HepG2 (cell line): ENCODE measurements at regions not wholly inside any gene's neighbourhood (a gene's known extent, or its start where the extent isn't known, plus 50 kb on each side); places are given as distances from the start of the nearest gene placed in this dataset.

Experiments
- ATAC-seq: fragments of 200-7000 bp; cut with Tn5 transposase; 3 replicates; pipeline ENCODE4 v1.9.1; 2020; ENCODE audit warnings: mild to moderate bottlenecking, moderate library complexity
- BruUV-seq: library from RNA; stranded (reverse); fragments of 400-500 nt; replicated peaks from 2 replicates; lab custom pipeline; 2021; lab: Mats Ljungman, UMichigan
- CTCF ChIA-PET: fragments of 300-600 bp; formaldehyde crosslinking; extraction: SDS; loops from one replicate; lab custom pipeline; 2021; ENCODE audit warnings: low total read pairs, inconsistent platforms, low intra/inter-chr PET ratio; lab: Yijun Ruan, JAX
- POLR2A ChIA-PET: fragments of 350-600 bp; sonication (Branson Sonifier 250); formaldehyde crosslinking; loops from one replicate; lab custom pipeline; 2020; ENCODE audit warnings: antibody characterized with exemption, inconsistent platforms; lab: Yijun Ruan, JAX
- DNase-seq: peaks from one replicate; pipeline ENCODE4 v3.0.0-alpha.2; 2015; ENCODE audit warnings: low spot score
- FAIRE-seq: peaks from 3 replicates; lab custom pipeline; 2011; peaks lifted over from hg19 to GRCh38; lab: Jason Lieb, UNC
- H2AFZ ChIP-seq: one replicate; pipeline ENCODE4 v1.6.1; 2011; ENCODE audit warnings: low read length, inconsistent platforms
- H3K27ac ChIP-seq: fragments of 300-600 bp; 3 replicates; pipeline ENCODE4 v1.8.0; 2011; ENCODE audit warnings: mixed run types, mild to moderate bottlenecking, mixed read lengths, low read length, inconsistent platforms; ENCODE audit not compliant: insufficient read depth; ENCODE audit errors: extremely low read length
- H3K27me3 ChIP-seq, 2 experiments: fragments of 200-600 bp in 1 of 2; 2 replicates in 1 of 2; 3 replicates in 1 of 2; pipeline versions ENCODE4 v1.6.0 to v1.8.0; 2011; ENCODE audit warnings: low read length in 2 of 2, mild to moderate bottlenecking in 2 of 2, moderate library complexity in 2 of 2, inconsistent platforms in 1 of 2; ENCODE audit not compliant: insufficient read depth in 2 of 2, control insufficient read depth in 1 of 2
- H3K36me3 ChIP-seq, 2 experiments: fragments of 200-600 bp in 1 of 2; replicated peaks in 1 of 2; 2 replicates in 1 of 2; 3 replicates in 1 of 2; pipeline versions ENCODE4 v1.5.1 to v1.8.0; 2011; ENCODE audit warnings: low read length in 2 of 2, inconsistent platforms in 1 of 2; ENCODE audit not compliant: insufficient read depth in 2 of 2, control insufficient read depth in 1 of 2
- H3K4me1 ChIP-seq: 2 replicates; pipeline ENCODE4 v1.5.1; 2012; ENCODE audit warnings: low read length, inconsistent platforms; ENCODE audit not compliant: insufficient read depth
- H3K4me2 ChIP-seq: 2 replicates; pipeline ENCODE4 v1.6.0; 2011; ENCODE audit warnings: low read depth, low read length, inconsistent platforms
- H3K4me3 ChIP-seq, 3 experiments: fragments of 200-600 bp in 1 of 3; sonication (generic), shearing (Covaris generic) in 1 of 3; replicated peaks in 1 of 3; 2 replicates each; pipeline ENCODE4 v1.5.1; 2011 to 2016; ENCODE audit warnings: low read length in 3 of 3, inconsistent platforms in 2 of 3, low read depth in 2 of 3, mild to moderate bottlenecking in 2 of 3, control low read depth in 1 of 3, mixed read lengths in 1 of 3; ENCODE audit not compliant: insufficient read depth in 1 of 3
- H3K79me2 ChIP-seq: one replicate; pipeline ENCODE4 v1.6.1; 2011; ENCODE audit warnings: low read length, inconsistent platforms; ENCODE audit not compliant: insufficient read depth
- H3K9ac ChIP-seq: 2 replicates; pipeline ENCODE4 v1.6.0; 2011; ENCODE audit warnings: mild to moderate bottlenecking, low read depth, low read length, inconsistent platforms; ENCODE audit not compliant: insufficient read depth
- H3K9me3 ChIP-seq: 2 replicates; pipeline ENCODE4 v1.5.1; 2012; ENCODE audit warnings: mild to moderate bottlenecking, low read length
- H4K20me1 ChIP-seq: 2 replicates; pipeline ENCODE4 v1.6.0; 2011; ENCODE audit warnings: inconsistent platforms, mild to moderate bottlenecking, low read length, moderate library complexity; ENCODE audit not compliant: insufficient read depth
- CHD2 ChIP-seq: IDR thresholded peaks from 2 replicates; pipeline ENCODE4 v1.6.1; 2011; ENCODE audit warnings: low read depth, low read length, improper control_type of control experiment
- FOXM1 ChIP-seq: sonication (generic); formaldehyde crosslinking; IDR thresholded peaks from 2 replicates; pipeline ENCODE4 v1.5.0; 2020; ENCODE audit warnings: missing genetic modification reagents
- MAFF ChIP-seq: IDR thresholded peaks from 2 replicates; pipeline ENCODE4 v1.6.1; 2011; ENCODE audit warnings: low read depth, low read length, improper control_type of control experiment
- MAFK ChIP-seq, 2 experiments: IDR thresholded peaks in 1 of 2; conservative IDR thresholded peaks in 1 of 2; 2 replicates each; pipeline ENCODE4 v1.6.1; 2011; ENCODE audit warnings: improper control_type of control experiment in 2 of 2, low read length in 2 of 2
- NCOR1 ChIP-seq: fragments of 200-600 bp; sonication (generic); IDR thresholded peaks from 2 replicates; pipeline ENCODE4 v1.7.0; 2017; ENCODE audit warnings: antibody characterized with exemption, low read length, borderline replicate concordance
- TAF15 ChIP-seq: fragments of 200-400 bp; formaldehyde crosslinking; IDR thresholded peaks from one replicate; pipeline ENCODE4 v1.6.1; 2018; ENCODE audit warnings: mild to moderate bottlenecking, low read depth, low read length; ENCODE audit not compliant: poor library complexity, severe bottlenecking
- ZNF296 ChIP-seq: sonication (generic); formaldehyde crosslinking; conservative IDR thresholded peaks from 2 replicates; pipeline ENCODE4 v1.5.0; 2020; ENCODE audit warnings: mild to moderate bottlenecking, missing genetic modification reagents
- WGBS: methylation state at CpG from one replicate; pipeline ENCODE4 v1.1.6; 2017; ENCODE audit warnings: low lambda C conversion rate; 5-methylcytosine and 5-hydroxymethylcytosine counted together
- in situ Hi-C: cut with HindIII; loops from 2 replicates; pipeline ENCODE4 v1.10.0; 2017; ENCODE audit warnings: low pct_unique_long_range_greater_than_20kb; ENCODE audit not compliant: extremely low pct_ligation_motif_present
- intact Hi-C: fragments of 100-400 bp; cut with micrococcal nuclease; formaldehyde crosslinking; loops from one replicate; pipeline ENCODE4 v1.10.0; 2022; ENCODE audit not compliant: unreplicated experiment
- TF ChIP-seq, protein P1 (sequence below), 2 experiments: fragments of 450-650 bp in 1 of 2; sonication (generic) in 1 of 2; formaldehyde crosslinking in 1 of 2; IDR thresholded peaks; 2 replicates each; pipeline versions ENCODE4 v1.6.1 to v1.8.0; 2016 to 2022; ENCODE audit warnings: antibody characterized with exemption in 1 of 2, mild to moderate bottlenecking in 1 of 2, missing genetic modification reagents in 1 of 2

DNA sequence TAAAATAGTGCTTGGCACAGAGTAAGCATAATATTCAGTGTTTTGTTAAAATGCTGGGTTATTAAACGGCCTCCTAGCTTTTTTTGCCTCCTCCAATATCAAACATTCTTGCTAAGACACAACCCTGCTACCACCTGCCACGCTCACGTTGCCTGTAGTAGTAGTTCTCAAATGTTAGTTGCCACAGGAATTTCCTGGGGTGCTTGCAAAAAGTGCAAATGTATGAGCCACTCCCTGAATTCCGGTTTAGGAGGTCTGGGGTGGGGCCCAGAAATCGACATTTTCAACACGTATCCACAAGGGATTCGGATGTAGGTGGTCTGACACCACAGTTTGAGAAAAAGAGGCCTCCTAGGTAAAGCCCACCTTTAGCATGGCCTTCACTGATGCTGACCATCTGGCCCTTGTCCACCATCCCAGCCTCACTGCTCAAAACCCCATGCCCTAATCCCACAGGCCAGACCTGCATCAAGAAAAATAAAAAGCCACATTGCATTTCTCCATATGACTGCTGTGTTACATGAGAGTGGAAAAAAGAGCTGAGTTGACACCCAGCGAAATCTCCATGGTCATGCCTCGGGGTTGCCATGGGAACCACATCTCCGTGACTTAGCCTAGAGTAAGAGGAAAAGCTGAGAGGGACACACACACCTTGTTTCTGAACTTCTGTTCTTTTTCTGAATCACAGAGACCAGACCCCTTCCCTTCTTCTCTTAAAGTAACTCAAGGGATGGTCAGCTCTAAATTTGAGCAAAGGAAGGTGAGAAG, 116.4 kb upstream of the HES1 start:
- 41% methylated on average over 10 of the region's 10 CpGs for WGBS
- TF ChIP-seq ZNF296 (CRISPR knock-in tag) (no peak), MAFF (peak; percentile 38; the same call in 1 of the 2 replicates), MAFK (conservative IDR thresholded peaks at IDR 0.05 in 1 of 2, IDR thresholded peaks at IDR 0.05 in 1 of 2; ENCODE audit: low read length in 2 of 2) (peak in 1 of 2 experiments; percentile 43; a peak in 1 of 4 replicates), TAF15 (no peak)
- TF ChIP-seq, all 625 proteins: peak for 2
- ChIA-PET POLR2A (no interaction called here), CTCF (no interaction called here)
- intact Hi-C loops (no loop called here), in situ Hi-C loops (no loop called here)
- no peak overlapping the region for H3K27ac ChIP-seq
- no peak overlapping the region for H3K9ac ChIP-seq
- no peaks in the 10 kb centered on the region for H3K36me3 ChIP-seq
- FAIRE-seq (no peak), DNase-seq (no peak), ATAC-seq (no peak)
- H2AFZ ChIP-seq, result no peak overlapping the region
- H3K4me3 ChIP-seq, result no peak overlapping the region
- H3K79me2 ChIP-seq, result no peaks in the 10 kb centered on the region
- H3K4me1 ChIP-seq, result no peaks in the 10 kb centered on the region
- no peaks in the 10 kb centered on the region for H4K20me1 ChIP-seq
- no TSS peak for BruUV-seq
- peaks cover 1 to 23% of the 10 kb centered on the region in 2 experiments; a peak in 2 of 5 replicates for H3K27me3 ChIP-seq
- H3K9me3 ChIP-seq, result no peaks in the 10 kb centered on the region
- H3K4me2 ChIP-seq, result no peak overlapping the region

DNA sequence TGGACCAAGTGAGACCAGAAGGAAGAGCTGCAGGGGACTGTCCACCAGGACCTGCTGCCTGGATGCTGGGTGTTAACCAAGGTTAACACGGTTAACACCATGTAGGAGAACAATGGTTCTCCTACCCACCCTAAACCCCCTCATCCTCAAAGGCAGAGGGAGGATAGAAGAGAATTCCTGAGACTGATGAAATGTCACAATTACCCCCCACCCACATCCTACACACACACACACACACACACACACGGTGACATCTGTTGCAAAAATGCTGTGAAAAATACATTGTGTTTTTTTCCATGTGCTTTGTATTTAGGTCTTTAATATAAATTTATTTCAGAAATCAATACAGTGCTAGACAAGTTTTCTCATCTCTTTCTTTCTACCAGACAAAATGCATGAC, 113.9 kb upstream of the HES1 start:
- no peak overlapping the region for H3K4me3 ChIP-seq
- H4K20me1 ChIP-seq, result no peaks in the 10 kb centered on the region
- H3K9me3 ChIP-seq, result no peaks in the 10 kb centered on the region
- FAIRE-seq (no peak), ATAC-seq (no peak), DNase-seq (no peak)
- no peaks in the 10 kb centered on the region for H3K4me1 ChIP-seq
- intact Hi-C loops, result no loop called here
- peaks cover 0 to 12% of the 10 kb centered on the region in 2 experiments; a peak in 2 of 5 replicates for H3K27me3 ChIP-seq
- ChIA-PET CTCF (no interaction called here), POLR2A (no interaction called here)
- H2AFZ ChIP-seq, result no peak overlapping the region
- WGBS, result 23% methylated on average over 2 of the region's 2 CpGs
- BruUV-seq, result no TSS peak
- H3K9ac ChIP-seq, result no peak overlapping the region
- no peak overlapping the region for H3K4me2 ChIP-seq
- H3K27ac ChIP-seq, result no peak overlapping the region
- in situ Hi-C loops, result no loop called here
- H3K79me2 ChIP-seq, result no peaks in the 10 kb centered on the region
- H3K36me3 ChIP-seq, result no peaks in the 10 kb centered on the region
- no peak for TF ChIP-seq FOXM1 (CRISPR knock-in tag)
- TF ChIP-seq CHD2, result no peak
- TF ChIP-seq, protein P1, sequence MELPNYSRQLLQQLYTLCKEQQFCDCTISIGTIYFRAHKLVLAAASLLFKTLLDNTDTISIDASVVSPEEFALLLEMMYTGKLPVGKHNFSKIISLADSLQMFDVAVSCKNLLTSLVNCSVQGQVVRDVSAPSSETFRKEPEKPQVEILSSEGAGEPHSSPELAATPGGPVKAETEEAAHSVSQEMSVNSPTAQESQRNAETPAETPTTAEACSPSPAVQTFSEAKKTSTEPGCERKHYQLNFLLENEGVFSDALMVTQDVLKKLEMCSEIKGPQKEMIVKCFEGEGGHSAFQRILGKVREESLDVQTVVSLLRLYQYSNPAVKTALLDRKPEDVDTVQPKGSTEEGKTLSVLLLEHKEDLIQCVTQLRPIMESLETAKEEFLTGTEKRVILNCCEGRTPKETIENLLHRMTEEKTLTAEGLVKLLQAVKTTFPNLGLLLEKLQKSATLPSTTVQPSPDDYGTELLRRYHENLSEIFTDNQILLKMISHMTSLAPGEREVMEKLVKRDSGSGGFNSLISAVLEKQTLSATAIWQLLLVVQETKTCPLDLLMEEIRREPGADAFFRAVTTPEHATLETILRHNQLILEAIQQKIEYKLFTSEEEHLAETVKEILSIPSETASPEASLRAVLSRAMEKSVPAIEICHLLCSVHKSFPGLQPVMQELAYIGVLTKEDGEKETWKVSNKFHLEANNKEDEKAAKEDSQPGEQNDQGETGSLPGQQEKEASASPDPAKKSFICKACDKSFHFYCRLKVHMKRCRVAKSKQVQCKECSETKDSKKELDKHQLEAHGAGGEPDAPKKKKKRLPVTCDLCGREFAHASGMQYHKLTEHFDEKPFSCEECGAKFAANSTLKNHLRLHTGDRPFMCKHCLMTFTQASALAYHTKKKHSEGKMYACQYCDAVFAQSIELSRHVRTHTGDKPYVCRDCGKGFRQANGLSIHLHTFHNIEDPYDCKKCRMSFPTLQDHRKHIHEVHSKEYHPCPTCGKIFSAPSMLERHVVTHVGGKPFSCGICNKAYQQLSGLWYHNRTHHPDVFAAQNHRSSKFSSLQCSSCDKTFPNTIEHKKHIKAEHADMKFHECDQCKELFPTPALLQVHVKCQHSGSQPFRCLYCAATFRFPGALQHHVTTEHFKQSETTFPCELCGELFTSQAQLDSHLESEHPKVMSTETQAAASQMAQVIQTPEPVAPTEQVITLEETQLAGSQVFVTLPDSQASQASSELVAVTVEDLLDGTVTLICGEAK (IDR thresholded peaks at IDR 0.05), result no peak
- TF ChIP-seq, protein P1 (CRISPR knock-in tag; IDR thresholded peaks at IDR 0.05), result no peak
- no peak for TF ChIP-seq NCOR1
